ENCODE measurements at regions not wholly inside any gene's neighbourhood (a gene's known extent, or its start where the extent isn't known, plus 50 kb on each side); places are given as distances from the start of the nearest gene placed in this dataset.

DNA sequence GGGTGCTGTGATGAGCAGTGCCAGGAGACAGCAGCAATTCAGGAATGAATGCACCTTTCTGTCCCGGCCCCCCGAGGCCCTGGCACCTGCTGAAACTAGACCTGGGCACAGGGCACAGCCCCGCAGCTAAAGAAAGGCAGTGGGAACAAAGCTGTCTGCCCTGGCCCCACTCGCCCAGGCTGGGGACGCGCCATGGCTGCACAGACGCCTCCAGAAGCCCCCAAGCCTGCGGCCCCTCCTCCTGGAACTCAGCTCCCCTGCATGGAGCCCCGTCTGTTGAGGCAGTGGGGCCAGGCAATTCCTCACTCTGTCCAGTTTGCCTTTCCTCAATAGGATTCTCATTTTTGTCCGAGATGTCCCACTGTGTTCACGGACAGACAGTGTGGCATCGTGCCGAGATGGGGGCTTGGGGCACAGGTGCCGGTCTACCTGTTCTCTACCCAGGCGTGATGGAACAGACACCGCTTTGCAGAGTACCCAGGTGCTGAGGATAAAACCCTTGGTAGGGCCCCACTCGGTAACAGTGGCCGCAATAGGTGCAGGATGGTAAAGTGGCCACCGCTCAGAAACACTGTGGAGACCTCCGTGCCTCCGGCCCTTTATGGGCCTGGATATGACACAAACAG, 146.5 kb upstream of the SOX1 start:
- no peaks in the 10 kb centered on the region for H3K27me3 ChIP-seq (ENCODE audit: insufficient read depth, low read length)
- H3K4me3 ChIP-seq (ENCODE audit: low read length), result no peak overlapping the region
- no peak overlapping the region for H3K9ac ChIP-seq (ENCODE audit: low read depth, low read length)
- H3K4me1 ChIP-seq (ENCODE audit: insufficient read depth, low read length), result no peaks in the 10 kb centered on the region; the same call in 1 of the 2 replicates
- no peaks in the 10 kb centered on the region for H3K36me3 ChIP-seq (ENCODE audit: insufficient read depth, low read length)
- 89% methylated on average over 21 of the region's 21 CpGs for WGBS
- H3K9me3 ChIP-seq (ENCODE audit: insufficient read depth, low read depth, low read length), result no peaks in the 10 kb centered on the region
- no peak overlapping the region for H3K27ac ChIP-seq (ENCODE audit: low read depth, low read length)

DNA sequence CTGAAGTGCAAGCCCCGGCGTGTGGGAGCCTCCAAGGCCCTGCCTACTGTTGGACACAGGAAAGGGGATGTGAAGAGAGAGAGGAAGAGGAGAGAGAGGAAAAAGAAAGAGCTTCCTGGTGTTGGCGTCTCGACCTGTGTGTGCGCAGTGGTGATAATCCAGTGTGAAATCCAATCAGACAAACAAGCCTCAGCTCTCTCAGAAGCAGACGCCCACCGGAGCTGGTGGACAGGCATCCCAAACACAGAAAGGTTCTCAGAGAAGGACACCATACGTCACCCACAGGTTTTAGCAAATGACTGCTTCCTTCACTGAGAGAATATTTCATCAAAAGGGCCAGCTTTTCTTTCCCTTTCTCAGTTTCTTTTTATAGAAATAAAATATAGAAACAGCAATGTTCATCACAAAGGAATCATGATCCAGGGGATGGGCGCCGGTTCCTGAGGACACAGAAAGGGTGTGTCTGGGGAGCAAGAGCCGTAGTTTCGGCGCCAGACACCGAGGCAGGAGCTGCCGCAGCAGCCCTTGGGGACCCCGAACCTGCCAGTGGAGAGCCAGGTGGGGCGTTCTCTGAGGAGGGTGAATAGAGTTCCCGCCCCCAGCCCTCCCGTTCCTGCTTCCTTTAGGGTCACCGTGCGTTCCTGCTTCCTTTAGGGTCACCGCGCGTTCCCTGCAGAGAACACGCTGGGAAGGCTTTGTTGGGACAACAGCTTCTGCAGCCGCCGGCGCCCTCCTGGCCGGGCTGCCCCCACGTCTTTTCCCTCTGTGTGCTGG, 145.8 kb upstream of the SOX1 start:
- H3K9me3 ChIP-seq (ENCODE audit: insufficient read depth, low read depth, low read length), result no peaks in the 10 kb centered on the region
- no peaks in the 10 kb centered on the region for H3K36me3 ChIP-seq (ENCODE audit: insufficient read depth, low read length)
- H3K9ac ChIP-seq (ENCODE audit: low read depth, low read length), result no peak overlapping the region
- 92% methylated on average over 30 of the region's 30 CpGs for WGBS
- H3K27me3 ChIP-seq (ENCODE audit: insufficient read depth, low read length), result no peaks in the 10 kb centered on the region
- no peak overlapping the region for H3K4me3 ChIP-seq (ENCODE audit: low read length)
- H3K27ac ChIP-seq (ENCODE audit: low read depth, low read length), result no peak overlapping the region
- H3K4me1 ChIP-seq (ENCODE audit: insufficient read depth, low read length), result no peaks in the 10 kb centered on the region; the same call in 1 of the 2 replicates

DNA sequence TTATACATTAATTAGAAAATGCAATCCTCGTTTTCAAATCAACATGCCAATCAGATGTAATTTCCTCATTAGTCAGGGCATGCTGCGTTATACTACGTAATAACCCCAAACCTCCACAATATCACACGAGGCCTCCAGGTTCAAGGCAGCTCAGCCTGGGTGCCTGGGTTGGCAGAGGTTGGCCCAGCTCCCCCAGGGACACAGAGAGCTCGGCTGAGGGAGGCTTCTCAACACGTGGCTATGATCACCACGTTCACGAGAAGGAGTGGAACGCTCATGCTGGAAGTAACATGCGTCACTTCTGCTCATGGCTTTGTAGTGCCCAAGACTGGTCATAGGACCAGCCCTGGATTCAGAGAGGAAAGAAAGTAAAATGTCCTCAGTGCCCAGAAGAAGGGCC, 144.9 kb upstream of the SOX1 start:
- no peaks in the 10 kb centered on the region for H3K9me3 ChIP-seq (ENCODE audit: insufficient read depth, low read depth, low read length)
- no peak overlapping the region for H3K9ac ChIP-seq (ENCODE audit: low read depth, low read length)
- H3K4me3 ChIP-seq (ENCODE audit: low read length), result no peak overlapping the region
- no peaks in the 10 kb centered on the region; the same call in 1 of the 2 replicates for H3K4me1 ChIP-seq (ENCODE audit: insufficient read depth, low read length)
- H3K36me3 ChIP-seq (ENCODE audit: insufficient read depth, low read length), result no peaks in the 10 kb centered on the region
- no peaks in the 10 kb centered on the region for H3K27me3 ChIP-seq (ENCODE audit: insufficient read depth, low read length)
- 86% methylated on average over 10 of the region's 10 CpGs for WGBS
- no peak overlapping the region for H3K27ac ChIP-seq (ENCODE audit: low read depth, low read length)

DNA sequence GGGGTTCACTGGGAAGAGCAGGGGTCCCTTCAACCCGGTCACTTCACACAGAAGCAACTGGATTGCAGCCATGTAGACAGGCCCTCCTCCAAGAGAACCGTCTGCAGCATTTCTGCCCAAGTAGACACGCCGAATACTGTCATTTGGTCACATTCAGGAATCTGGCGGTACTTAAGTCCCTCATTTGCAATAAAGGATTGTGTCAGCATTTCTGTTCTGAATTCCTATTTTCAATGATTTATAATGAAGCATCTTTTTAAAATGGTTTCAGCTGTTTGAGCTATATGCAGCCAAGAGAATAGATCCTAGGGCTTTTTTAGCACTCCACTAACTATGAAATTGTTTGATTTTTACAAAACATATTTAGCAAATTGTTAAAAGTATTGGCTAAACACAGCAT, 143.5 kb upstream of the SOX1 start:
- Histone ChIP-seq H3K27me3 (ENCODE audit: insufficient read depth, low read length) (no peaks in the 10 kb centered on the region), H3K27ac (ENCODE audit: low read depth, low read length) (no peak overlapping the region)
- 97% methylated on average over 5 of the region's 5 CpGs for WGBS

DNA sequence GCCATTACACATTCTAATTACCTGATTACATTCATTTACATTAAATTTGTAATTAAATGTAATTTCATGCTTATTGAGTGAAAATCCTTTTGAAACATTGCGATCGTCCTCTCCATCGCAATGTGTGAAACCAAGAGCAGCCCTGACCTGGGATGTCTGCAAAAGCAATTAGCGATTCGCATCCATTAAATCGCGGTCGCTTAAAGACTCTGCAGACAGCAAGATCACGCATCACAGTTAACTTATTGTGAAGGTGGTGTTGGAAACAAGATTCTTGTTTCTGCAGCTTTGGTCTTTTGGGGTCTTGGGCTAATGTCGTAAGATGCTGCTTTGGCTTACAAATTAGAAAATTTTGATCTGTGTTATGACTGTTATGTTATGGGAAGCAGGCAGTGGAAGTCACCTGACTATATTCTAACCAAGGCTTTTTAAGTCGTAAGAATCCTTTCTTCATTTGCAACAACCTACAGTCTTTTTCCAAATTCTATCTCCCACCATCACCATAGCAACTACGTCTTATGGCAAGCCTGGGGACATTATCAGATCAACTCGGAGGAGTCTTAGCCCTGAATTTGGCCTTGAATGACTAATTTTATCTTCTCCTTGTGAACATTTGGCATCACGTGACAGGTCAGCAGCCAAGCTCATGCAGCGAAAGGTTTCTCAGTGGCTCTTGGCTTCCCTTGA, 142.8 kb upstream of the SOX1 start:
- no peaks in the 10 kb centered on the region for H3K9me3 ChIP-seq (ENCODE audit: insufficient read depth, low read depth, low read length)
- no peaks in the 10 kb centered on the region; the same call in 1 of the 2 replicates for H3K4me1 ChIP-seq (ENCODE audit: insufficient read depth, low read length)
- no peak overlapping the region for H3K4me3 ChIP-seq (ENCODE audit: low read length)
- no peak overlapping the region for H3K9ac ChIP-seq (ENCODE audit: low read depth, low read length)
- 89% methylated on average over 15 of the region's 15 CpGs for WGBS
- H3K27ac ChIP-seq (ENCODE audit: low read depth, low read length), result no peak overlapping the region
- H3K36me3 ChIP-seq (ENCODE audit: insufficient read depth, low read length), result no peaks in the 10 kb centered on the region
- no peaks in the 10 kb centered on the region for H3K27me3 ChIP-seq (ENCODE audit: insufficient read depth, low read length)

More for the DNA sequence above, 143.5 kb upstream of the SOX1 start:
- no peaks in the 10 kb centered on the region for H3K9me3 ChIP-seq (ENCODE audit: insufficient read depth, low read depth, low read length)
- no peaks in the 10 kb centered on the region for H3K36me3 ChIP-seq (ENCODE audit: insufficient read depth, low read length)
- no peak overlapping the region for H3K9ac ChIP-seq (ENCODE audit: low read depth, low read length)
- H3K4me3 ChIP-seq (ENCODE audit: low read length), result no peak overlapping the region
- no peaks in the 10 kb centered on the region; the same call in 1 of the 2 replicates for H3K4me1 ChIP-seq (ENCODE audit: insufficient read depth, low read length)

DNA sequence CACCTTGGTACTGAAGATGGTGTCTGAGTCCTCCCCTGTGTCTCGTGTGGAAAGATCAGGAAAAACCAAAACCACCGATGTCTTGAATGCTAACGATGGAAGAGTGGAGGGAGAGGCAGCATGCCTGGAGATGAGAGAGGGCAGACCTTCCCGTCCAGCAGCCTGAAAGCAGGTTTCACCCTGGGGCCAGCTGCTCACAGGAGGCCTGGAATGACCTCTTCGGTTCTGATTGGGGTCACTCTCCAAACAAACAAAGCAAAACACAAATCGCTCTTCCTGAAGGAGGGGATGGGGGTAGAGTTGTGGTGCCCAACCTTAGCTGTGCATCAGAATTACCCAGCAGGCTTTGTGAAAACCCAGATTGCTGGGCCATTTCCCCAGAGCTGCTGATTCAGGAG, 142.3 kb upstream of the SOX1 start:
- Histone ChIP-seq H3K27ac (ENCODE audit: low read depth, low read length) (no peak overlapping the region), H3K27me3 (ENCODE audit: insufficient read depth, low read length) (no peaks in the 10 kb centered on the region), H3K9ac (ENCODE audit: low read depth, low read length) (no peak overlapping the region), H3K4me1 (ENCODE audit: insufficient read depth, low read length) (no peaks in the 10 kb centered on the region; the same call in 1 of the 2 replicates), H3K4me3 (ENCODE audit: low read length) (no peak overlapping the region), H3K36me3 (ENCODE audit: insufficient read depth, low read length) (no peaks in the 10 kb centered on the region), H3K9me3 (ENCODE audit: insufficient read depth, low read depth, low read length) (no peaks in the 10 kb centered on the region)
- 92% methylated on average over 5 of the region's 6 CpGs for whole genome bisulfite sequencing

DNA sequence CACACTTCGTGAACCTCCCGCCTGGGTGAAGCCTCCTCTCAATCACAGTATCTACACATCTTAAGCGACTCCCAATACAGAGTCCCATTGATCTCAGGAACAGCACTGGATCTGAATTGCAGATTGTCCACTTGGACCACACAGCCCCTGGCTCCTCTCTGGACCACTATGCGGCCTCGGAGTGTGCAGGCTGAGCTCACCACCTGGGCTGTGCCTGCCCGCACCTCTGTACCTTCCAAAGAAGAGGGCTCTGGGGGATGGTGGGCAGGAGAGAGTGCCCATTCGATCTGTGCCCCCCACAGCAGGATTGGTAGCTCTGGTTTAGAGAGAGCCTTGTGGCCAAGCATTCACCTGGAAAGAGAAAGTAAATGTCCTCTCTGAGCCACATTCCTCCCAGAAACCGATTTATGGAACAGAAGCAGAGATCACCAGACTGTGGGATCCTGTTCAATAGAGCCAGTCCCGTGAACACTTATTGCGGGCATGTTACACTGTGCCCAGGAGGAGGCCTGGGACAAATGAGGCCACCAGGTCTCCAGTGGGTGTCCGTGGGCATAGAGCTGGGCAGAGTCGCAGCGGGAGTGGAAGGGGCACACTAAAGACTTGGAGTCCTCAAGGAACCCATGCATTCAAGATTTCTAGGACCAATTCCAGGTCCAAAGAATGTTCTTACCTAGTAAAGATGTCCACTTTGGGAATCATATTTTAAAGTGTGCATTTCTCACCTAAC, 141.6 kb upstream of the SOX1 start:
- no peaks in the 10 kb centered on the region for H3K36me3 ChIP-seq (ENCODE audit: insufficient read depth, low read length)
- no peak overlapping the region for H3K4me3 ChIP-seq (ENCODE audit: low read length)
- 94% methylated on average over 13 of the region's 13 CpGs for WGBS
- no peak overlapping the region for H3K9ac ChIP-seq (ENCODE audit: low read depth, low read length)
- no peaks in the 10 kb centered on the region for H3K27me3 ChIP-seq (ENCODE audit: insufficient read depth, low read length)
- H3K27ac ChIP-seq (ENCODE audit: low read depth, low read length), result no peak overlapping the region
- no peaks in the 10 kb centered on the region for H3K9me3 ChIP-seq (ENCODE audit: insufficient read depth, low read depth, low read length)
- H3K4me1 ChIP-seq (ENCODE audit: insufficient read depth, low read length), result no peaks in the 10 kb centered on the region; the same call in 1 of the 2 replicates

DNA sequence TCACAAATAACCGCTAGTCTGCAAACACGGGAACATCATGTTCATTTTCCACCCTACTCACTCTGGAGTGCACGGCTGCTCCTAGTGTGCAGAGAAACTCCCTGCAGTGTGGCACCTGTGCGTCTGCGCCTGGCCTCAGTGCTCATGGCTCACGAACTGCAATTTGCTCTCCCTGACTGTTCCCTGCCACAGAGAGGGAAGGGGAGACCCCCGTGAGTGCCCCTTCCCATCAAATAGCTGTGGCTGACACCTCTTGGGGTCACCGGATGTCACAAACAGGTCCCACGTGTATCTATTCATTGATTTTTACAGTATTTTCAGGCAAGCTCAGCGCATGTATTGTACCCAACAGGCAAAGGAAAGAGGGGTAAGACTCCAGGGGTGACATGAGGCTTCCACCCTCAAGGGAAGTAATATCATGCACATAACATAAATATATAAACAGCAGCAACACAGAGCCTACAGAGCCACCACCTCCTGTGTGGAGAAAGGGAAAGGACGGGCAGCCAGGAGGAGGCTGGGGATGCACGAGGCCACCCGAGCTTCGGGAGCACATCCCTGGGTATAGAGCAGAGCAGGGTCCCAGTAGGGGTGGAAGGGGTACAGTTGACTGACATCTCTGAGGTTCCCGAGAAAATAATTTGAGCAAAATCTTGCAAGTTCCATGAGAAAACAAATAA, 140.3 kb upstream of the SOX1 start:
- Histone ChIP-seq H3K9ac (ENCODE audit: low read depth, low read length) (no peak overlapping the region), H3K27me3 (ENCODE audit: insufficient read depth, low read length) (no peaks in the 10 kb centered on the region), H3K4me3 (ENCODE audit: low read length) (no peak overlapping the region), H3K27ac (ENCODE audit: low read depth, low read length) (no peak overlapping the region), H3K36me3 (ENCODE audit: insufficient read depth, low read length) (no peaks in the 10 kb centered on the region), H3K9me3 (ENCODE audit: insufficient read depth, low read depth, low read length) (no peaks in the 10 kb centered on the region), H3K4me1 (ENCODE audit: insufficient read depth, low read length) (no peaks in the 10 kb centered on the region; the same call in 1 of the 2 replicates)
- WGBS, result 92% methylated on average over 15 of the region's 15 CpGs

DNA sequence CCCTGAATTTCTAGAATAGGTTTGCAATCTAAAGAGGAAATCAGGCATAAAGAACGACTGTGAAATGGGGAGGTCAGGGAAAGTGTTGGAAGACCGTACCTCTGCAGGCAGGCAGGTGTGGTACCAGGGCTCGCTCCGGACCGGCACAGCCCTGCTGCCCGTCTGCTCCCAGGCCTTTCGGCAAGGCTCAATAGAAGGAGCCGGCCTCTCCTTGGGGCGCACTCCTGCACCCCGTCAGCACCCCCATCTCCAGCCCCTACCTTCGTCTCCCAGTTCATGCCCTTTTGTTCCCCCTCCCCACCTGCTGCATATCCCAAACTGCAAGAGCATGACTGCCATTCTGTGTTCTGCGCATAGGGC, 139.8 kb upstream of the SOX1 start:
- Histone ChIP-seq H3K9me3 (ENCODE audit: insufficient read depth, low read depth, low read length) (no peaks in the 10 kb centered on the region), H3K4me1 (ENCODE audit: insufficient read depth, low read length) (no peaks in the 10 kb centered on the region; the same call in 1 of the 2 replicates), H3K4me3 (ENCODE audit: low read length) (no peak overlapping the region), H3K27ac (ENCODE audit: low read depth, low read length) (no peak overlapping the region), H3K9ac (ENCODE audit: low read depth, low read length) (no peak overlapping the region), H3K36me3 (ENCODE audit: insufficient read depth, low read length) (no peaks in the 10 kb centered on the region), H3K27me3 (ENCODE audit: insufficient read depth, low read length) (no peaks in the 10 kb centered on the region)
- 94% methylated on average over 11 of the region's 12 CpGs for WGBS

DNA sequence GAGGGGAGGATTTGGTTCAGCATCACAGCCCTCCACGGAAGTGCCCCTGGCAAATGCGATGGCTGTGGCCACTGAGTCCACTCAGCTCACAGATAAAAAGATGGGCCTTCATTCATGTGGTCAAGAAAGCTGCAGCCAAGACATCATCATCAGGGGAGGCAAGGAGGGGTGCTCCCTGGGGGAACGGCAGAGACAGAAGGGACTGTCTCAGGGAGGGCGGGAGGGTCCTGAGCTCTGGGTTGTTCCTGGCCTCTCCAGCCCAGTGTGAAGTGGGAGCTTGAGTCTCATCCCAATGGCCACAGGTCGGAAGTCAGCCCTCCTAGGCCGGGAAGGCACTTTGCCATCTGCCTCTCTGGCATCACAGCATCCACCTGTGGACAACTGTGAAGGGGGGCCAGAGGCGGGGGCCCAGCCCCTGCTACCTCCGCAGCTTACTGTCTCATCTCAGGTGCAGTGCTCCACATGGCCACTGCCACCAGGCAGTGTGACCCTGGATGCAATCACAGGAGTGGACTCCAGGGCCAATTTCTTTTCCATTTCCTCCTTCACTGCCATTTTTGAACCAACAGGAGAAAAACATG, 137.8 kb upstream of the SOX1 start:
- WGBS, result 89% methylated on average over 8 of the region's 8 CpGs
- Histone ChIP-seq H3K27ac (ENCODE audit: low read depth, low read length) (no peak overlapping the region), H3K27me3 (ENCODE audit: insufficient read depth, low read length) (no peaks in the 10 kb centered on the region), H3K36me3 (ENCODE audit: insufficient read depth, low read length) (no peaks in the 10 kb centered on the region), H3K9me3 (ENCODE audit: insufficient read depth, low read depth, low read length) (no peaks in the 10 kb centered on the region), H3K9ac (ENCODE audit: low read depth, low read length) (no peak overlapping the region), H3K4me3 (ENCODE audit: low read length) (no peak overlapping the region), H3K4me1 (ENCODE audit: insufficient read depth, low read length) (no peaks in the 10 kb centered on the region)

All from HUES64 (cell line).